GM21367 (cell line): ENCODE measurements at regions not wholly inside any gene's neighbourhood (a gene's known extent, or its start where the extent isn't known, plus 50 kb on each side); places are given as distances from the start of the nearest gene placed in this dataset.

Source experiments
- ATAC-seq: cut with Tn5 transposase; IDR thresholded peaks from one replicate; pipeline ENCODE4 v1.9.1; 2021; ENCODE audit not compliant: unreplicated experiment

DNA sequence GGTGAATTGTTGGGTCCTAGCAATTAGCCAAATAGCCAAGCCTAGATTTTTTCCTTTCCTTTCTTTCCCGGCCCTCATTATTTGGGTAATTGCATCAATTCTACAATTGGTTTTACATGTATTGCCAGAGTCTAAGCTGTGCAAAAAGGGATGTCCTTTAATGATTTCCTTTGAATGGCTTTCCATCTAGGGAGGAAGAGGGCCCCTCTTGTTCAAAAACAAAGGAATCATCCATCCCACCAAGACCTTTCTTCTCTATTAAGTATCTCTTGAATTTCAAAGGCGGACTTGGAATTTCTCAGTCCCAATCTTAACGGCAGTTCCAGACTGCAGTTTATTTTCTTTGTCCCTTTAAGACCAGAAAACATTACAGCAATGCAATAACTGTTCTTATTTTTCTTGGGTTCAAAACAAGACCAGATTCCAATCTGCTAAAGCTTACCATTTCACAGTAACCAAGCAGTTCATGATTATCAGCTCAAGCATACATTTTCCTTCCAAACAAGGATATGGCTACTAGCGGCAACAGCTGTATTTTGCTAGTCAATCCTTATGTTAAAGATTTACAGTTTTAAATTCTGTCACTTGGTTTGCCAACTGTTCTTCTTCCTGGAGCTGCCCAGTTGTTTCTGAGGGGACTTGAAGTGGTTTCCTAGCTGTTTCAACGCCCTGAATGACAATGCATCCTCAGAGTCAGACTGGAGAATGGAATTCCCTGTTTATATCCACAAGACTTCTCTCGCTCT is 91.4 kb upstream of the LRIG1 start:
- ATAC-seq, result no peak

DNA sequence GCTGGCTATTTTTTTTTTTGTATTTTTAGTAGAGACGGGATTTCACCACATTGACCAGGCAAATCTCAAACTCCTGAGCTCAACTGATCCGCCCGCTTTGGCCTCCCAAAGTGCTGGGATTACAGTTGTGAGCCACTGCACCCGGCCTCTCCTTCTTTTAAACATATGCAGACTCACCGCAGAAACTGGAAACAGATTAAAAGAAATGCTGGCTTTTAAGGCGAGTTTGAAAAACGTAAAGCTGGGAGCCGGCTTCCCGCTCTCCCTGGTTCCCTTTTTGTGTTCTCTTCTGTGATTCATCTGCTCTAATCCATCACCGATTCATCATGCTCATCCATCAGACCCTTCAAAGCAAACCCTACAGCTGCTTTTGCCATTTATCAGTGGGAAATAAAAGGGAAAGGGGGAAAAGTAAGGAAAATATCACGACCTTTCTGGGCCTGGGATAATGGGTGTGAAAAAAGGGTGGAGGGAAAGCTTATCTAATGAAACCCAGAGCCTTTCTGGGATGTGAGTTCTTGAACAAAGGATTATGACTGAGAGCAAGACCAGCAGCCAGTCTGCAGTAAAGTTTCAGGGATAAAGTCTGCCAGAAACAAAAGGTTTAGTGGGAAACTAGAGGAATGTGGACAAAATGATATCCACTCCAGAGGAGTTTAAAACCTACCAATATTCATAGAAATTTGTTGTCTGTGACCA is 92.3 kb upstream of the LRIG1 start:
- ATAC-seq, result no peak

DNA sequence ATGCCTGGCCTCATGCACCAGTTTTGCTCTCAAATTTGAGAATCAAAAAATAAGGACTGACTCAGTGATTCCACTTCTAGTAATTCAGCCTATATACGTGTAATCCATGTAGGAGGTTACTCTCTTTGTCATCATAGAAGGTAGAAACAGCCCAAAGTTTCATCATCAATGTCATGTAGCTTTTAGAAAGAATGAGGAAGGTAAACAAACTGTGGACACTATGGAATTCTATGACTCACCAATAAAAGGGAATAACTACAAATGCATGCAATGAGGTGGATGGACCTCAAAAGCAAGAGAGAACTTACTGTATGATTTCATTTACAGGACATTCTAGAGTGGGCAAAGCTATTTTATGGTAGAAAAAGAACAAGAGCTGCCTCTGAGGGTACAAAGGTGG is 93.2 kb upstream of the LRIG1 start:
- no peak for ATAC-seq

DNA sequence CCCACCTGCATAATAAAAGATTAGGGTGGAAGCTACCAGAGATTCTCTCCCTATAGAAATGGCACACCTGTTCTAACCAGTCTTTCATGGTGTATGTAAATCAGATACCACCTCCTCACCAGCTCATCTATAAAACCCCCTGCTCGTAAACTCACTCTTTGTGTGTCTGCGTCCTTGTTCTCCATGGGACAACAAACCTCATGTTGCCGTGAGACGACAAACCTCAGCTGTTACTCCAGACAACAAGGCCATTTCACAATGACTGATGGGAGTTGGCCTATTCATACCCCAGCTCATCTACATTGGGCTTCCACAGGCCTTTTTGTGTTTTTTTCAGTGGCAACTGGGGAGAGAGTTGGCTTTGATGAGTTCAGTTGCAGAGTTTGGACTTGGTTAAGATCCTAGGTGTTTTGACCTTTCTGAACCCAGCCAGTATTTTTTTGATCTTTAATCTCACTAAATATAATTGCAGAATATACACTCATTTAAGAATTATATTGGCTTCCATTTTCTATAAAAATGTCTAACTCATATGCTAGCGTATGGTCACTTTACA is 96.6 kb upstream of the LRIG1 start:
- no peak for ATAC-seq

DNA sequence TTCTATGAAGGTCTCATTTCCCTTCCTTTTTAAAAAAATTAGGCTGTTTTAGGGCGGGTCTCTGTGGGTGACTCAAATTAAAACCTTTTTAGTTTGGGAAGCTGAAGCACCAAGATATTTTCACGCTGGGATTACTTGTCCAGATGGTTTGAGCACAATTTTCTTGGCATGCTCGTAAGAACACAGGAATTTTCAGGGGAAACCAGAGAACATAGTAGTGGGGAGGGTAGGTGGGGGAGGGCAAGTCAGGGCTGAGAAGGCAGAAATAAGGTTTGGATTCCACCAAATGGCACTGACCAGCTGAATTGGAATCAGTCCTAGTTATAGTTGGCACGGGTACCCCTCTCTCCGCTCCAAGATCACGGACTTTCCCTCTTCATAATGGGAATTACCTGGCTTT is 97.3 kb upstream of the LRIG1 start:
- no peak for ATAC-seq

DNA sequence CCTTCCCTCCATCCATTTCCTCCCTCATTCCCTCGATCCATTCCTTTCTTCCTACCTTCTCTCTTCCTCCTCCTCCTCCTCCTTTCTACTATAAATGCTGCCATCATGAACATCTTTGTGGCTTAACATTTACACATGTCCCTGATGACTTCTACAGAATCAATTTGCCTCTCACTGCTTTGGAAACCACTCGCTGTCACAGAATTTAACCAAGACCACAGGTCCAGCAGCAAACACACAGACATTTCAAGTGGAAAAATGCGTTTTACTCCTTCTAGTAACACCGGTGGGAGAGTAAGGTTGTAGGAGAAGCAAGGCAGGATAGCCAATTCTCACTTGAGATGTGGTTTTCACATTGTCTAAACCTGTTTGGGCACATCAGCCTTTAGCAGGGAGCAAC is 101.4 kb upstream of the LRIG1 start:
- no peak for ATAC-seq

DNA sequence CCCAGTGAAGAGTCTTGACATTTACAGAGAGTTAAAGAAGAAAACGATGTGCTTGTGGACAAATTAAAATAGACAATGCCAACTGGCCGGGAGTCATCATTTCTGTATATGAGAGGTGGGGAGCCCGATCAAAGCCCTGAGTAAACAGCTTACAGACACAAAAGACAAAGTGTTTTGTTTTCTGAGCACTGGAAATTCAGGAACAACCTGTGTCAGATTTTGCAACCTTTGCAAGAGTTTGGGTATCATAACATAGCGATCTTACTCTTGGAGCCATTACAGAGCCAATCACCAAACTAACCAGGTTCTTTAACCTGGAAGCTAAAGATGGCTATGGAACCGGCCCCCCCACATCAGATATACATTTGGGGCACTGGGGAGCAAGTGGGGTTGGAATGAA is 101.9 kb upstream of the LRIG1 start:
- ATAC-seq, result no peak

DNA sequence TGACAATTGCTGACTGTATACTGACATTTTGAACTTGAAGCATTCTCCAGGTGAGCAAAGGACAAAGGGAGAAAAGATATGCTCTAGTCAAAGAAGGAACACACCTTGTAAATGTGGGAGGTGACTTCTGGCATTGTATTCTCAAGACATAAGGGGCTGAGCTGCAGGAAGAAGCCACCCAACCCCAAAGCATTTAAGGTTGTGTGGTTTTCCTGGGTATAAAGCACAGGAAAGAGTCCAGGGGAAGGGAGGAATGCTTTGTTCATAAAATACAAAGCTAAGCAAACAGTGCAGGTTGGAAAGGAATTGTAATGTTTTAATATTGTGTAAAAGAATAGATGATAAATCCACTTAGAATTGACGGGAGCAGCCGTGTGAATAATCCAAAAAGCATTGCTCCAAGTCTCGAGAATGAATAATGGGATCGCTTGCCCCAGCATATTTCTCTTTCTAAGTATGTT is 102.4 kb upstream of the LRIG1 start:
- no peak for ATAC-seq

DNA sequence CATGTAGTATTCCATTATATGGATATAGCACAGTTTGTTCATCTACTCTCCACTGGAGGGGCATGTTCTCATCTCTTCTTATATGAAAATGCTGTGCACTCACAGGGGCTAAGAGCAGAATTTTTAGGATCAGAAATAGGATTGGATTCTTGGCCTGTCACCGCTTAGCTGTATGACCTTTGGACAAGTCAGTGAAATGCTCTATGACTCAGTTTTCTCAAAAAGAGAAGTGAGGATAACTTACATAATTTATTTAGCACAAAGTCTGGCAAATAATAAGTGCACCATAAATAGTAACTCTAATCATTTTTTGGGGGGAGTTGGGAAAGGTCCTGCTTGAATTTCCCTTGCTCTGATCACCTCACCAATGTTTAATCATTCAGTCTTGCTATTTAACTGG is 103.7 kb upstream of the LRIG1 start:
- ATAC-seq, result no peak

DNA sequence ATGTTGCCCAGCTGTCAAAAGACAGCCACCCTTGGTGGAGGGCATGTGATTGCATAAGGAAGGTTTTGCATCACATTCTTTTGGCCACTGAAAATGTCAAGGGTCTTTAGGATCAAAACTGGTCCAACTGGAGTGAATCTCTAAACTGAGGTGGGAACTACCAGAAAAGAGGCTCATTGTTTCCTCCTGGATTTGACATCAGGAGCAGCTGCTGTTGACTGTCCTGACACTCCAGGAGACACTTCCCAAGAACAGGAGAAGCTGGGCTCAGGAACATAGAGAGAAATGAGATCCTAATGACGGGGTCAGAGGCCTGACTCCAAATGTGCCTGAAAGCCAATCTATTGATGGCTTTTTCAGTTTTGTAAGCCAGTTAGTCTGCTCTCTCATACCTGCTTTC is 105.3 kb upstream of the LRIG1 start:
- ATAC-seq, result no peak

DNA sequence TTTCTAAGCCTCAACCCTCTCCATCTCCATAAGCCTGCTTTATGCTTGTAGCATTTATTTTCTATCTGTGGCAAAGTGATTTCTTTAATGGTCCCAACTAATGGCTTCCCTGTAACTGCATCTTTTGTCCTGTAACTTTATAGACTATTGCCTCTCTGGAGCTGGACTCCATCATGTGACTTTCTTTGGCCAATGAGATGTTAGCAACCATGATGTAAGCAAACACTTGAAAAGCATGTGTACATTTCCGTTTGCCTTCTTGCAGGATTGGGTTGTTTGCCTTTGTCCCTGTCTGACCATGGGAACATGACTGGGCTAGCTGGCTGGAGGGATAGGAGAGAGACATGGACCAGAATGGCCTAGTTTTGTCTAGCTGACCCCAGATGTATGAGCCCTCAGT is 106.0 kb upstream of the LRIG1 start:
- no peak for ATAC-seq

DNA sequence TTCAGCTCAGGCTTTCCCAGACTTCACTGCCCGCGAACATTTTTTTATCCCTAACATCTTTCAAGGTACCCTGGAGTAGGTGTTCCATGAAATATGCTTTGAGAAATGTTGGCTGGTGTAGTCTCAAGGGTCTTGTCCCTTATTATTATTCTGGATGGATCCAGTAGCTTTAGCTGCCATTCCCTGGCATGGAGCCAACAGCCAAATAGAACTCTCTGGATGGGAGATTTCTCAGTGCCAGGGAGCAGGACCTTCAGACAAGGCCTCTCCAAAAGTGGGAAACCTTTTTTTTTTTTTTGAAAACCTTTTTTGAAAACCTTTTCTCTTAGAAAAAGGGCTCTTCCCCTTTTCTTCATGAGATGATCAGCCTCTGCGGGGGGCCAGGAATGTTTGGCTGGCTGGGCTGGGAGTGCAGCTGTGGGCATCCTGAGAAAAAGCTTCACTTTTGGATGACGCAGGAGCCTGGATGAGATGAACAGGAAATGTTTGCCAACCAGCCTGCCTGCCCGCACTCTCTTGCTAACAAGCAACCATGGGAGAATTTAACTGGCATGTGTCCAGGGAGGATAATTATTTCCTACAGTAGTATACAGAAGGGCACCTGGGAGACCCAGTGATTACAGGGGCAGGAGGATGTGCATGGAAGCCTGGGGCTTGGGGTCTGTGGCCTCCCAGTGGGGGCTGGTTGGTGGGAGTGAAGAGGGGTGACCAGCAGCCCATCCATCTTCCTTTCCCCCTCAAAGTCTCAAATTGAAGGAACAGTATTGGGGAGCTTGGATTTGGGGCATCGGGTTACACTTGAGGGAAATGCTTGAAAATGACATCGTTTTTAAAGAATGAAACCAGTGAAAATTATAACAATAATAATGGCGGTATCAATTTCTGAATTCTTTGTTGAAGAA is 109.1 kb upstream of the LRIG1 start:
- ATAC-seq, result no peak

DNA sequence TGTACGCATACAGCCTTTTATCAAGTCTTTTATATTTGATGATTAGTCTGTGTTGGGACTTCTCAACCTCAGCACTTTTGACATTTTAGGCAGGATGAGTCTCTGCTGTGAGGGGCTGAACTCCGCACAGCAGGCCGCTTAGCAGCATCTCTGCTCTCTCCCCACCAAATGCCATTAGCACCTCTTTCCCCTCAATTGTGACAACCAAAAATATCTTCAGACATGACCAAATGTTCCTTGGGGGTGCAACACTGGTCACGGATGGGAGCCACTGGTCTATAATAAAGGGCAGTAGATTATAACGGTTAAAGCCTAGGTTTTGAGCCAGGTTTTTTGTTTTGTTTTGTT is 109.7 kb upstream of the LRIG1 start:
- no peak for ATAC-seq

DNA sequence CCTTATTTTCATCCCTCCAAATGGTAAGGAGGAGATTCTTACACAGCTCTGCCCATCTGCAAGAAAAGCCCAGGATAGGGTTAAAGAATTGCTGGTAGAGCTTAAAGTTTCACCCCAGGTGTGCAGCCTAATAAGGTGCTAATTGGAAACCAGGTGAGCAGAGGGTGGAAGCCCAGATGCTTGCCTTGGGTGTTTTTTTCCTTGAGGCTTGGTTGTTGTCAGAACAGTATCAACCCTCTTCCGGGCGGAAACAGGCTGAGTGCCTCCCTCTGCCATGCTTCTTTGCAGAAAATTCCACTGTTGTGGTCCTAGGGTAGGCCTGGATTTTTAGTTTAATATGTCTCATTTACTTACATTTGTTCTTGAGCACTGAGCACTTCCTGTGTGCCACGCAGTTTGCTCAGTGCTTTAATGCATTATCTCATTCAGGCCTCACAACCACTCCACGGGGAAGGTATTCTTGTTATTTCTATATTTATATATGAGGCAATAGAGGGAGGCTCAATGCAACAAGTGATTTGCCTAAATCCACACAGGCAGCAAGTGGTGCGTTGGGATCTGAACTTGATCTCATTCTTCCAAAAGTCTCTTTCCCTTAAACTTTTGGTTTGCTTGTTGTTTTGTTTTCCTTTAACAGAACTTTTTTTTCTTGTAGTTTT is 115.0 kb upstream of the LRIG1 start:
- ATAC-seq, result no peak

DNA sequence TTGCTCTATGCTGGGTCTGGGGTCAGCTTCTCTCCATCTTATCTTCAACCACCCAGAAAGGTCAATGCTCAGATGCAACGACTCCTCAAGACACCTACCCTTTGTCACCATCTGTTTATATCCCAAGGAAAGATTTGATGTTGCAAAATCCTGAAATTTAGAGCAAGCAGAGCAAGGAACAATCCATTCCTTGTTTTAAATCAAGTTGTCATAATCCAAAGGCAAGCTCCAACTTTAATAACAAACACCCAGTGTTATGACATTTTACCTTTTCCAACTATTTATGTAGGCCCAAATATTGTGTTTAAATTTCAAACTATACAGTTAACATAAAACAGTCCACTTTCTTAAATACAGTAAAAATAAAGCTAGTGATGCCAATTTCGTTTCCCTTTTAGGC is 116.5 kb upstream of the LRIG1 start:
- no peak for ATAC-seq

DNA sequence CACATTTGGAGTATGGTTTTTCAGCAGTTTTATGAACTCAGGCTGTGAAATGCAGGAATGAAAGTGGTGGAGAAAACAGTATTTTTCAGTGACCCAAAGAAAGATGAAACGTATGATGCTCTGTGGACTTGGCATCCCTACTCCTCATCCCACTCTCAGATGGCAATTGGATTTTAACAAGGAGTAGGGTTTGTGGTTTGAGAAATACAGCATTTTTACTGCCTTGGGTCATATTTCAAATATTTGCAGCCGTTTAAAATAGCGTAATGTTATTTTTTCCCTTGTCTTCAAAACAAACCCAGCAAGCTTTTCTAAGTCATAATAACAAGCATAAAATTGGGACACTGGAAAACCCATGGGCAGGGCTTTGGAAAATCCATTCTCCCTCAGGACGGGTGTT is 117.2 kb upstream of the LRIG1 start:
- no peak for ATAC-seq

DNA sequence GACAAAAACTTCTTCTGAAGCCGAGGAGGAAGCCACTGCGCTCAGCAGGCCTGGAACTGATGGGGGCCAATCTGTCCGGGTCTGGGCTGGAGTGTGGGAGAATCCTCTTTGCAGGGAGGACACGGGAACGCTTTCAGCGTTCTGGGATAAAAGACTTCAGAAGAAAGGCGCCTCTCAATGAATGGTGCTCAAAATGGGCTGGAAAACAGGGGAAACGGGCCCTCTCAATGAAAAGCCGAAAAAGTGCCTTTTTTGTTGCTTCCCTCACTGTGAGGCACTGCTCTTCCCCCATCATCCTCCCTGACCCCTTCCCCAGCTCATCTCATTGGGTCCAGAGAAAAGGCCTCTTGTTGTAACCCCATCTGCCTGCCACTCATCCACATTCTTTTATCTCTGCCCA is 119.5 kb upstream of the LRIG1 start:
- ATAC-seq, result no peak

DNA sequence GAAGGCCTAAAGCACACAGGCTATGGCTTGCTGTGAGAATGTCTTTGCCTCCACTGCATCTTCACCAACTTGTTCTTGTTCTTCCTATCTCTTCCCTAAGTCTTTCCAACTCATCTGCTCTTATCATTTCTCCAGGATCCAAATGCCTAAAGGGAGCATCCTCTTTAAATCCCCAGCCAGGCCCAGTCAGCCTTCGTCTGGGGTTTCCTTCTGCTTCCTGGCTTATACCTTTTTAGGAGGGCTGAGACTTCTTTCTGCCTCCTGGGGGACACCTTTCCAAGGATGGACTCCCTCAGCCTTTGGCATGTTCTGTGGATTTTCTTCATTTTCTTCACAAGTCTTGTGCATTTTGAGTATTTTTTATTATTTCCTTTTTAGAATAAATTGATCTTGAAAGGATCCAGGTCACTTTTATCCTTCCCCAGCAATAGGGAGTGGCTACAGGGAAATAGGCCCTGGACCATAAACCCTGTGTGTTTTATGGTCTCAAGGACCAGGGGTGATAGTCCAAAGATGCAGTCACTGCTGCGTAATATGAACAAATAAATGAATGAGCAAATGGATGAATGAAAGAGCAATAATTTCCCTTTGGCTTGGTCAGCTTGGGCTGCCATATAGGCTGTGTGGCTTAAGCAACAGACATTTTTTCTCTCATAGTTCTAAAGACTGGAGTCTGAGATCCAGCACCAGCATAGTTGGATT is 122.1 kb upstream of the LRIG1 start:
- ATAC-seq, result no peak

DNA sequence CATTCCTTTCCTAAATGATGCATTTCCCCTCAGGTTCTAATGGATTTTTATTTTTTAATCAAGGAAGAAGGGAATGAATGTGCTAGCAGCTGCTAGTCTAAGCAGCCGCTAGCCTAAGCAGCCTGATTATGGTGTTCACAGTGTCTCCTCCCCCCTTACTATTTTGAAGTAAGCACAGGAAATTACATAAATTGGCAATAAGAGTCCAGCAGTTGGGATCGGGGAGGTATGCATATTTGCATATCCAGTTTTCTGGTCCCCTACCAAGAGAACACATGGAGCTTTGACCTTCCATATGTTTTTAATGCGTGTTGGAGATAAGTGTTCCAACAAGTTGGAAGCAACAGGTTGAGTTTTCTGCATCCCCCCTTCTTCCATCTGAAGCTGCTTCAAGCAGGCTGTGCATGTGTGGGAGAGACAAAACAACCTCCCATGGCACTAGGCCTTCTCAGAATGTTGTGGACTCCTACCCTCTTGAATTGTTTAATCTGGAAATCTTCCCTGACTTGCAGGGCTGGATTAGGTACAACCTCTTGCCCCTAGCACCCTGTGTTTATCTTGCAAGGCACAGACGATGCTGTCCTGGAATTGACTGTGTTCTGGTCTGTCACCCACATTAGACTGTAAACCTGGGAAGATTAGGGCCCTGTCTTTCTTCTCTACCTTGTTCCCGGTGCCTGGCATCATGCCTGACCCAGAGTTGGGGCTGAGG is 124.8 kb upstream of the LRIG1 start:
- no peak for ATAC-seq
